Nephron (organoid): ENCODE measurements at regions not wholly inside any gene's neighbourhood (a gene's known extent, or its start where the extent isn't known, plus 50 kb on each side); places are given as distances from the start of the nearest gene placed in this dataset.

ENCODE experiments used
- H3K27ac Mint-ChIP-seq, 3 experiments: 2 replicates each; pipeline ENCODE4 v1.8.0; 2020; ENCODE audit warnings: mixed read lengths in 3 of 3, mild to moderate bottlenecking in 2 of 3, moderate library complexity in 1 of 3
- H3K27me3 Mint-ChIP-seq: 2 replicates; pipeline ENCODE4 v1.8.0; 2021; ENCODE audit warnings: low read depth, mild to moderate bottlenecking, moderate library complexity, mixed read lengths
- H3K36me3 Mint-ChIP-seq: 2 replicates; pipeline ENCODE4 v1.8.0; 2020; ENCODE audit warnings: low read depth, mixed read lengths
- H3K4me1 Mint-ChIP-seq: 2 replicates; pipeline ENCODE4 v1.8.0; 2020; ENCODE audit warnings: mixed read lengths
- H3K4me3 Mint-ChIP-seq, 3 experiments: 2 replicates each; pipeline ENCODE4 v1.8.0; 2020; ENCODE audit warnings: mild to moderate bottlenecking in 3 of 3, mixed read lengths in 3 of 3, moderate library complexity in 2 of 3
- H3K9me3 Mint-ChIP-seq: 2 replicates; pipeline ENCODE4 v1.8.0; 2020; ENCODE audit warnings: mixed read lengths
- TF ChIP-seq, protein P1 (sequence below), 3 experiments: fragments of 200-600 bp; sonication (generic); IDR thresholded peaks; one replicate each; pipeline ENCODE4 v1.5.0; 2021; ENCODE audit warnings: antibody characterized with exemption in 3 of 3; ENCODE audit not compliant: unreplicated experiment in 3 of 3

GRCh38 chr7:20864221-20864620 is 77.5 kb upstream of the SP8 start:
- H3K36me3 Mint-ChIP-seq = no peaks in the 10 kb centered on the region
- TF ChIP-seq, protein P1, sequence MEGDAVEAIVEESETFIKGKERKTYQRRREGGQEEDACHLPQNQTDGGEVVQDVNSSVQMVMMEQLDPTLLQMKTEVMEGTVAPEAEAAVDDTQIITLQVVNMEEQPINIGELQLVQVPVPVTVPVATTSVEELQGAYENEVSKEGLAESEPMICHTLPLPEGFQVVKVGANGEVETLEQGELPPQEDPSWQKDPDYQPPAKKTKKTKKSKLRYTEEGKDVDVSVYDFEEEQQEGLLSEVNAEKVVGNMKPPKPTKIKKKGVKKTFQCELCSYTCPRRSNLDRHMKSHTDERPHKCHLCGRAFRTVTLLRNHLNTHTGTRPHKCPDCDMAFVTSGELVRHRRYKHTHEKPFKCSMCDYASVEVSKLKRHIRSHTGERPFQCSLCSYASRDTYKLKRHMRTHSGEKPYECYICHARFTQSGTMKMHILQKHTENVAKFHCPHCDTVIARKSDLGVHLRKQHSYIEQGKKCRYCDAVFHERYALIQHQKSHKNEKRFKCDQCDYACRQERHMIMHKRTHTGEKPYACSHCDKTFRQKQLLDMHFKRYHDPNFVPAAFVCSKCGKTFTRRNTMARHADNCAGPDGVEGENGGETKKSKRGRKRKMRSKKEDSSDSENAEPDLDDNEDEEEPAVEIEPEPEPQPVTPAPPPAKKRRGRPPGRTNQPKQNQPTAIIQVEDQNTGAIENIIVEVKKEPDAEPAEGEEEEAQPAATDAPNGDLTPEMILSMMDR (IDR thresholded peaks at IDR 0.05; ENCODE audit: unreplicated experiment in 3 of 3) = no peak
- no peaks in the 10 kb centered on the region for H3K4me1 Mint-ChIP-seq
- peaks cover 4% of the 10 kb centered on the region for H3K27me3 Mint-ChIP-seq
- H3K4me3 Mint-ChIP-seq = no peak overlapping the region
- no peaks in the 10 kb centered on the region for H3K9me3 Mint-ChIP-seq
- H3K27ac Mint-ChIP-seq = no peak overlapping the region

GRCh38 chr7:20865684-20866083 is 79.0 kb upstream of the SP8 start:
- Mint-ChIP-seq H3K4me3 (no peak overlapping the region), H3K27ac (no peak overlapping the region), H3K36me3 (no peaks in the 10 kb centered on the region), H3K9me3 (no peaks in the 10 kb centered on the region), H3K27me3 (peaks cover 4% of the 10 kb centered on the region), H3K4me1 (no peaks in the 10 kb centered on the region)
- TF ChIP-seq, protein P1 (IDR thresholded peaks at IDR 0.05; ENCODE audit: unreplicated experiment in 3 of 3) = no peak

GRCh38 chr7:20870977-20871376 is 84.3 kb upstream of the SP8 start:
- H3K27ac Mint-ChIP-seq = no peak overlapping the region
- no peaks in the 10 kb centered on the region for H3K9me3 Mint-ChIP-seq
- no peaks in the 10 kb centered on the region for H3K4me1 Mint-ChIP-seq
- TF ChIP-seq, protein P1 (IDR thresholded peaks at IDR 0.05; ENCODE audit: unreplicated experiment in 3 of 3) = no peak
- H3K36me3 Mint-ChIP-seq = no peaks in the 10 kb centered on the region
- H3K4me3 Mint-ChIP-seq = no peak overlapping the region
- H3K27me3 Mint-ChIP-seq = peaks cover 4% of the 10 kb centered on the region

GRCh38 chr7:20892776-20893175 is 106.1 kb upstream of the SP8 start:
- Mint-ChIP-seq H3K4me1 (peaks cover 3% of the 10 kb centered on the region), H3K27me3 (no peaks in the 10 kb centered on the region), H3K9me3 (peaks cover 14% of the 10 kb centered on the region), H3K36me3 (no peaks in the 10 kb centered on the region), H3K4me3 (no peak overlapping the region), H3K27ac (peak overlapping the region; percentile 5 to 71 (median 62))
- TF ChIP-seq, protein P1 (IDR thresholded peaks at IDR 0.05; ENCODE audit: unreplicated experiment in 3 of 3) = no peak

DNA sequence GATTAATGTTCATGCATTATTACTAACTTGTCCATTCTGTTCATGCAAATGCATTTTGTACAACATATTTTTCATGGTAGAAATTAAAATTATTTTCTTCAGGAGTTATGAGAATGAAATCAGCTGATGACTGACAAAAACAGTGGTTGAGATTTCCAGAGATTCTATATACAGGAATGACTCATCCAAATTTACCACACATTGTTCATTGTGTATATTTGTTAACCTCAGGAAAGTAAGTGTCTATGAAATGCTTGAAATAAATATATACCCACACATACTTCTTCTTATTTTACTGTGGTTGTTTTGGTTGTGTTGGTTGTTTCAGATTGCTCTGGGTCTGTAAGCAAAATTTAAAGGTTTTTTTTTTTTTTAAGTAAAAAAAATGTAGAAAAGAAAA is 108.1 kb upstream of the SP8 start:
- H3K4me3 Mint-ChIP-seq = no peak overlapping the region
- no peaks in the 10 kb centered on the region for H3K36me3 Mint-ChIP-seq
- TF ChIP-seq, protein P1 (IDR thresholded peaks at IDR 0.05; ENCODE audit: unreplicated experiment in 3 of 3) = no peak
- no peaks in the 10 kb centered on the region for H3K9me3 Mint-ChIP-seq
- H3K27ac Mint-ChIP-seq = no peak overlapping the region
- no peaks in the 10 kb centered on the region for H3K27me3 Mint-ChIP-seq
- peaks cover 3% of the 10 kb centered on the region for H3K4me1 Mint-ChIP-seq

- H3K27ac Mint-ChIP-seq = no peak overlapping the region
- no peaks in the 10 kb centered on the region for H3K27me3 Mint-ChIP-seq
- TF ChIP-seq, protein P1 (IDR thresholded peaks at IDR 0.05; ENCODE audit: unreplicated experiment in 3 of 3) = no peak
- peaks cover 3% of the 10 kb centered on the region for H3K4me1 Mint-ChIP-seq
- H3K9me3 Mint-ChIP-seq = no peaks in the 10 kb centered on the region
- H3K4me3 Mint-ChIP-seq = no peak overlapping the region
- H3K36me3 Mint-ChIP-seq = no peaks in the 10 kb centered on the region
Measured at GRCh38 chr7:20895563-20895962, 108.9 kb upstream of the SP8 start.
